Small intestine (tissue), 7 donors: ENCODE measurements at regions not wholly inside any gene's neighbourhood (a gene's known extent, or its start where the extent isn't known, plus 50 kb on each side); places are given as distances from the start of the nearest gene placed in this dataset.

Source experiments
- DNase-seq, 2 donors: peaks; one replicate each; pipeline versions ENCODE4 v3.0.0 to v3.0.0-alpha.2; 2013
- FAIRE-seq: peaks from 2 replicates; lab custom pipeline; 2012; peaks lifted over from hg19 to GRCh38; lab: Jason Lieb, UNC
- H3K27ac ChIP-seq, 3 donors: one replicate each; pipeline ENCODE4 v1.5.1; 2013; ENCODE audit warnings: low read length in 2 of 3, mild to moderate bottlenecking in 2 of 3, control low read depth in 1 of 3, inconsistent platforms in 1 of 3, low read depth in 1 of 3, moderate library complexity in 1 of 3
- H3K27me3 ChIP-seq, 3 donors: one replicate each; pipeline ENCODE4 v1.6.1; 2013; ENCODE audit warnings: low read length in 3 of 3, inconsistent platforms in 1 of 3; ENCODE audit not compliant: control insufficient read depth in 3 of 3, insufficient read depth in 3 of 3
- H3K36me3 ChIP-seq, 3 donors: one replicate each; pipeline ENCODE4 v1.6.1; 2013; ENCODE audit warnings: low read length in 3 of 3, inconsistent platforms in 1 of 3, low read depth in 1 of 3, mild to moderate bottlenecking in 1 of 3, moderate library complexity in 1 of 3; ENCODE audit not compliant: control insufficient read depth in 3 of 3, insufficient read depth in 2 of 3
- H3K4me1 ChIP-seq, 3 donors: one replicate each; pipeline ENCODE4 v1.6.1; 2013; ENCODE audit warnings: low read length in 2 of 3, inconsistent platforms in 1 of 3, low read depth in 1 of 3, mild to moderate bottlenecking in 1 of 3, moderate library complexity in 1 of 3; ENCODE audit not compliant: control insufficient read depth in 3 of 3, insufficient read depth in 2 of 3
- H3K4me3 ChIP-seq, 3 donors: one replicate each; pipeline ENCODE4 v1.5.1; 2013; ENCODE audit warnings: low read length in 3 of 3, control low read depth in 1 of 3, inconsistent platforms in 1 of 3, low read depth in 1 of 3, mild to moderate bottlenecking in 1 of 3, moderate library complexity in 1 of 3
- H3K9me3 ChIP-seq, 2 donors: one replicate each; pipeline ENCODE4 v1.6.1; 2013; ENCODE audit warnings: low read depth in 1 of 2, low read length in 1 of 2; ENCODE audit not compliant: control insufficient read depth in 2 of 2, insufficient read depth in 1 of 2
- WGBS, 3 donors: extraction: QIAGEN DNeasy Blood & Tissue Kit; methylation state at CpG; one replicate each; pipeline ENCODE4 v1.1.7; 2013; 5-methylcytosine and 5-hydroxymethylcytosine counted together
- donor health status: healthy with polysubstance abuse.
- donor health status: control.
- donor health status: control.
- donor health status: Bipolar disorder and iron deficiency.
- donor health status: healthy.

GRCh38 chr14:29156096-29156495, 389.5 kb downstream of the FOXG1 start:
- DNase-seq: no peak
- no peaks in the 10 kb centered on the region for H3K36me3 ChIP-seq
- FAIRE-seq: no peak
- H3K27me3 ChIP-seq: no peaks in the 10 kb centered on the region
- no peak overlapping the region for H3K27ac ChIP-seq
- no peak overlapping the region for H3K4me3 ChIP-seq
- H3K4me1 ChIP-seq: no peaks in the 10 kb centered on the region
- H3K9me3 ChIP-seq: no peaks in the 10 kb centered on the region

GRCh38 chr14:29161593-29161992, 395.0 kb downstream of the FOXG1 start:
- Histone ChIP-seq H3K4me3 (no peak overlapping the region), H3K4me1 (no peaks in the 10 kb centered on the region), H3K36me3 (no peaks in the 10 kb centered on the region), H3K9me3 (no peaks in the 10 kb centered on the region), H3K27me3 (no peaks in the 10 kb centered on the region), H3K27ac (no peak overlapping the region)
- DNase-seq: no peak
- no peak for FAIRE-seq
- 67 to 74% (median 73%) methylated on average over 4 of the region's 4 CpGs for WGBS, 3 donors

- DNase-seq (no peak), FAIRE-seq (no peak)
- Histone ChIP-seq H3K4me1 (no peaks in the 10 kb centered on the region), H3K36me3 (no peaks in the 10 kb centered on the region), H3K27ac (no peak overlapping the region), H3K4me3 (no peak overlapping the region), H3K9me3 (no peaks in the 10 kb centered on the region), H3K27me3 (no peaks in the 10 kb centered on the region)
- WGBS, 3 donors: 27 to 42% (median 40%) methylated on average over 2 of the region's 2 CpGs
Measured at GRCh38 chr14:29163109-29163508, 396.5 kb downstream of the FOXG1 start.

- 45 to 46% (median 45%) methylated on average over 1 of the region's 1 CpG for WGBS, 3 donors
- FAIRE-seq (no peak), DNase-seq (no peak)
- H3K9me3 ChIP-seq: peaks cover 0 to 3% of the 10 kb centered on the region in 2 donors
- H3K4me3 ChIP-seq: no peak overlapping the region
- H3K36me3 ChIP-seq: no peaks in the 10 kb centered on the region
- H3K4me1 ChIP-seq: no peaks in the 10 kb centered on the region
- no peaks in the 10 kb centered on the region for H3K27me3 ChIP-seq
- H3K27ac ChIP-seq: no peak overlapping the region
Measured at GRCh38 chr14:29165431-29165830, 398.8 kb downstream of the FOXG1 start.

- Histone ChIP-seq H3K9me3 (peaks cover 0 to 3% of the 10 kb centered on the region in 2 donors), H3K36me3 (no peaks in the 10 kb centered on the region), H3K4me1 (no peaks in the 10 kb centered on the region), H3K27ac (no peak overlapping the region), H3K4me3 (no peak overlapping the region), H3K27me3 (no peaks in the 10 kb centered on the region)
- WGBS, 3 donors: 60 to 63% (median 62%) methylated on average over 1 of the region's 1 CpG
- DNase-seq: peak in 1 of 2 donors; percentile 0
- no peak for FAIRE-seq
Measured at GRCh38 chr14:29166507-29166906, 399.9 kb downstream of the FOXG1 start.

- Histone ChIP-seq H3K36me3 (no peaks in the 10 kb centered on the region), H3K27ac (no peak overlapping the region), H3K9me3 (peaks cover 0 to 3% of the 10 kb centered on the region in 2 donors), H3K27me3 (no peaks in the 10 kb centered on the region), H3K4me1 (no peaks in the 10 kb centered on the region), H3K4me3 (no peak overlapping the region)
- WGBS, 3 donors: 81 to 93% (median 88%) methylated on average over 7 of the region's 7 CpGs
- no peak for DNase-seq
- FAIRE-seq: no peak
Measured at GRCh38 chr14:29168149-29168548, 401.6 kb downstream of the FOXG1 start.

GRCh38 chr14:29169408-29169807, 402.8 kb downstream of the FOXG1 start:
- 75 to 85% (median 81%) methylated on average over 5 of the region's 5 CpGs for WGBS, 3 donors

GRCh38 chr14:29175706-29176105, 409.1 kb downstream of the FOXG1 start:
- H3K4me1 ChIP-seq: no peaks in the 10 kb centered on the region
- no peak overlapping the region for H3K4me3 ChIP-seq
- 86 to 92% (median 90%) methylated on average over 2 of the region's 2 CpGs for WGBS, 3 donors
- DNase-seq: no peak
- no peaks in the 10 kb centered on the region for H3K27me3 ChIP-seq
- no peak for FAIRE-seq
- H3K27ac ChIP-seq: no peak overlapping the region
- peaks cover 0 to 2% of the 10 kb centered on the region in 2 donors for H3K9me3 ChIP-seq
- no peaks in the 10 kb centered on the region for H3K36me3 ChIP-seq

More at GRCh38 chr14:29169408-29169807, 402.8 kb downstream of the FOXG1 start:
- H3K9me3 ChIP-seq: peaks cover 0 to 3% of the 10 kb centered on the region in 2 donors
- H3K4me3 ChIP-seq: no peak overlapping the region
- no peaks in the 10 kb centered on the region for H3K27me3 ChIP-seq
- DNase-seq: no peak
- no peak overlapping the region for H3K27ac ChIP-seq
- H3K4me1 ChIP-seq: no peaks in the 10 kb centered on the region
- no peak for FAIRE-seq
- no peaks in the 10 kb centered on the region for H3K36me3 ChIP-seq

- no peak for FAIRE-seq
Measured at GRCh38 chr14:29176876-29177275, 410.3 kb downstream of the FOXG1 start.

More at GRCh38 chr14:29176876-29177275, 410.3 kb downstream of the FOXG1 start:
- no peak overlapping the region for H3K4me3 ChIP-seq
- no peaks in the 10 kb centered on the region for H3K36me3 ChIP-seq
- no peaks in the 10 kb centered on the region for H3K4me1 ChIP-seq
- 89 to 94% (median 90%) methylated on average over 2 of the region's 2 CpGs for WGBS, 3 donors
- no peaks in the 10 kb centered on the region for H3K27me3 ChIP-seq
- H3K27ac ChIP-seq: no peak overlapping the region
- no peak for DNase-seq
- peaks cover 0 to 2% of the 10 kb centered on the region in 2 donors for H3K9me3 ChIP-seq
